K562 (cell line): ENCODE measurements at regions not wholly inside any gene's neighbourhood (a gene's known extent, or its start where the extent isn't known, plus 50 kb on each side); places are given as distances from the start of the nearest gene placed in this dataset.

Experiments used
- CBFB ChIP-seq: sonication (generic); formaldehyde crosslinking; IDR thresholded peaks from 2 replicates; pipeline ENCODE4 v1.4.0; 2020; ENCODE audit warnings: mild to moderate bottlenecking, missing genetic modification reagents
- CTCF ChIP-seq, 3 experiments: IDR thresholded peaks in 2 of 3; conservative IDR thresholded peaks in 1 of 3; 2 replicates each; pipeline ENCODE4 v1.5.1; 2011 to 2012; ENCODE audit warnings: low read length in 3 of 3, mild to moderate bottlenecking in 3 of 3, control low read depth in 2 of 3, improper control_type of control experiment in 1 of 3, inconsistent platforms in 1 of 3, low read depth in 1 of 3, mixed read lengths in 1 of 3, moderate library complexity in 1 of 3; ENCODE audit not compliant: insufficient read depth in 2 of 3
- E2F1 ChIP-seq: sonication (generic); formaldehyde crosslinking; IDR thresholded peaks from 2 replicates; pipeline ENCODE4 v1.8.1; 2023; ENCODE audit warnings: mild to moderate bottlenecking, missing genetic modification reagents, moderate library complexity
- ELK1 ChIP-seq: sonication (generic); formaldehyde crosslinking; IDR thresholded peaks from 2 replicates; pipeline ENCODE4 v1.8.1; 2022; ENCODE audit warnings: missing genetic modification reagents
- EP300 ChIP-seq: IDR thresholded peaks from 2 replicates; pipeline ENCODE4 v1.6.1; 2012; ENCODE audit warnings: low read length, improper control_type of control experiment
- GABPB1 ChIP-seq: sonication (generic); formaldehyde crosslinking; IDR thresholded peaks from 2 replicates; pipeline ENCODE4 v1.8.0; 2022; ENCODE audit warnings: mild to moderate bottlenecking, missing genetic modification reagents
- REST ChIP-seq, 2 experiments: fragments of 450-650 bp; formaldehyde crosslinking in 1 of 2; IDR thresholded peaks; 2 replicates each; pipeline versions ENCODE4 v1.4.0 to v1.6.1; 2014 to 2020; ENCODE audit warnings: mild to moderate bottlenecking in 2 of 2, borderline replicate concordance in 1 of 2, low read depth in 1 of 2
- SOX6 ChIP-seq: fragments of 450-650 bp; IDR thresholded peaks from 2 replicates; pipeline ENCODE4 v1.6.1; 2014; ENCODE audit warnings: mild to moderate bottlenecking

DNA sequence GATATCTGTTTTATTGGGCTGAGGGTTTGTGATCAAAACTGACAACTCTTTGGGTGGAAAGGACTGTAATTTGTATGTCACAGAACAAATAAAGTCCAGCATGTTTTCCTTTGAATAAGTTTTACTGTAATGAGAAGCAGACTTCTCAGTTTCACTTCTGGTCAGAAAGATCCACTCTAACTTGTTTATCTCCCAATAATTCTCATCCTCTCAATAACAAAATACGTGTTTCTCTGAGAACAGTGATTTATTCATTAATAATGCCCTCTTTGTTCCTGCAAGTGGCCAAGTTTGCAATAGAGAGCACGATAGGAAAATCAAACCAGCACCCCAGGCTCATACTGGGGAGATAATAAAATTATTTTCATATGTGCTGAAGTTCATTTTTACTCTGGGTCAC is 190.6 kb downstream of the CNTN3 start:
- TF ChIP-seq EP300 (no peak), E2F1 (CRISPR knock-in tag) (no peak), SOX6 (no peak), CTCF (IDR thresholded peaks at IDR 0.05 in 2 of 3, conservative IDR thresholded peaks at IDR 0.05 in 1 of 3; ENCODE audit: insufficient read depth in 2 of 3, low read depth in 1 of 3, low read length in 3 of 3) (no peak), CBFB (CRISPR knock-in tag) (no peak), GABPB1 (CRISPR knock-in tag) (no peak), ELK1 (no peak), REST (IDR thresholded peaks at IDR 0.05; ENCODE audit: borderline replicate concordance) (no peak), REST (CRISPR knock-in tag; IDR thresholded peaks at IDR 0.05; ENCODE audit: low read depth) (no peak)
